ENCODE measurements at regions not wholly inside any gene's neighbourhood (a gene's known extent, or its start where the extent isn't known, plus 50 kb on each side); places are given as distances from the start of the nearest gene placed in this dataset.

GRCh38 chr12:62995097-62995496 lies 60.1 kb upstream of the PPM1H start:
- DNase-seq (ENCODE audit: low spot score): no peak

GRCh38 chr12:62986844-62987243 lies 51.9 kb upstream of the PPM1H start:
- no peak for DNase-seq (ENCODE audit: low spot score)

Measured in cerebellar cortex (tissue), 1 donor.